ENCODE measurements at regions not wholly inside any gene's neighbourhood (a gene's known extent, or its start where the extent isn't known, plus 50 kb on each side); places are given as distances from the start of the nearest gene placed in this dataset.

DNA sequence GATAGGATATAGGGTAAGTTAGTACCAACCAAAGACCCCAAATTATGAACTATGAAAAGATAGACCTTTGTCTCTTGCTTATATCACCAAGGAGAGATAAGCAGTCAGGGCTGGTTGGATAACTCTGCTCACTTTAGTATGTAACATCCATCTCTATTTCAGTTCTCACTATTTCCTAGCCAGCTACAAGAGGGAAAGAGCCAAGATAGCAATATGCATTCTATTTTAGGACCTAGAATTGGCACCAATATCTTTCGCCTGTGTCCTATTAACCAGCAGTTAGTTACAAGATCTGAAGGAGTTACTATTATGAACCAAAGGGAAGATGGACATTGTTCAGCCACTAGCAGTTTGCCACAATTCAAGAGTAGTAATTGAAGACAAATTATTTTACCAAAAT, 457.5 kb downstream of the NSUN3 start:
- no peaks in the 10 kb centered on the region for H4K20me1 ChIP-seq (ENCODE audit: control insufficient read depth, extremely low read depth, insufficient read depth, low read length)
- no peak overlapping the region for H3K27ac ChIP-seq (ENCODE audit: control insufficient read depth, insufficient read depth, low read length)
- no peak overlapping the region for H3K4me2 ChIP-seq (ENCODE audit: control insufficient read depth, extremely low read depth, insufficient read depth, low read depth, low read length)
- no peak overlapping the region for H3K9ac ChIP-seq (ENCODE audit: control insufficient read depth, extremely low read depth, insufficient read depth, low read length)
- H3K4me3 ChIP-seq (ENCODE audit: control insufficient read depth in 2 of 3, extremely low read depth in 1 of 3, insufficient read depth in 2 of 3, low read depth in 1 of 3, low read length in 3 of 3), result no peak overlapping the region
- DNase-seq (ENCODE audit: low read depth, low spot score) (no peak), FAIRE-seq (no peak)
- H3K9me3 ChIP-seq (ENCODE audit: control insufficient read depth, low read depth, low read length), result no peaks in the 10 kb centered on the region
- H3K79me2 ChIP-seq (ENCODE audit: control insufficient read depth, insufficient read depth, low read length), result no peaks in the 10 kb centered on the region
- H3K9me1 ChIP-seq (ENCODE audit: control insufficient read depth, extremely low read depth, insufficient read depth, low read length), result no peaks in the 10 kb centered on the region
- no peaks in the 10 kb centered on the region for H3K4me1 ChIP-seq (ENCODE audit: control insufficient read depth, extremely low read depth, insufficient read depth, low read length)
- H3K36me3 ChIP-seq (ENCODE audit: control insufficient read depth in 2 of 2, extremely low read depth in 1 of 2, insufficient read depth in 2 of 2, low read length in 2 of 2), result no peaks in the 10 kb centered on the region
- TF ChIP-seq EZH2 (IDR thresholded peaks at IDR 0.05; ENCODE audit: low read length), result no peak
- TF ChIP-seq, protein P1, sequence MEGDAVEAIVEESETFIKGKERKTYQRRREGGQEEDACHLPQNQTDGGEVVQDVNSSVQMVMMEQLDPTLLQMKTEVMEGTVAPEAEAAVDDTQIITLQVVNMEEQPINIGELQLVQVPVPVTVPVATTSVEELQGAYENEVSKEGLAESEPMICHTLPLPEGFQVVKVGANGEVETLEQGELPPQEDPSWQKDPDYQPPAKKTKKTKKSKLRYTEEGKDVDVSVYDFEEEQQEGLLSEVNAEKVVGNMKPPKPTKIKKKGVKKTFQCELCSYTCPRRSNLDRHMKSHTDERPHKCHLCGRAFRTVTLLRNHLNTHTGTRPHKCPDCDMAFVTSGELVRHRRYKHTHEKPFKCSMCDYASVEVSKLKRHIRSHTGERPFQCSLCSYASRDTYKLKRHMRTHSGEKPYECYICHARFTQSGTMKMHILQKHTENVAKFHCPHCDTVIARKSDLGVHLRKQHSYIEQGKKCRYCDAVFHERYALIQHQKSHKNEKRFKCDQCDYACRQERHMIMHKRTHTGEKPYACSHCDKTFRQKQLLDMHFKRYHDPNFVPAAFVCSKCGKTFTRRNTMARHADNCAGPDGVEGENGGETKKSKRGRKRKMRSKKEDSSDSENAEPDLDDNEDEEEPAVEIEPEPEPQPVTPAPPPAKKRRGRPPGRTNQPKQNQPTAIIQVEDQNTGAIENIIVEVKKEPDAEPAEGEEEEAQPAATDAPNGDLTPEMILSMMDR (optimal IDR thresholded peaks at IDR 0.05 in 1 of 3, IDR thresholded peaks at IDR 0.05 in 1 of 3, conservative IDR thresholded peaks at IDR 0.05 in 1 of 3; ENCODE audit: extremely low read depth in 1 of 3, insufficient read depth in 2 of 3, low read length in 3 of 3), result no peak
- H3K27me3 ChIP-seq (ENCODE audit: control insufficient read depth, extremely low read depth, insufficient read depth, low read length), result no peaks in the 10 kb centered on the region
- dilution Hi-C loops (cut with MboI; ENCODE audit: extremely low pct_ligation_motif_present, low sequenced_read_pairs), result no loop called here
- no peak overlapping the region for H2AFZ ChIP-seq (ENCODE audit: control insufficient read depth, low read length)

GRCh38 chr3:94522488-94522887, 459.6 kb downstream of the NSUN3 start:
- Histone ChIP-seq H2AFZ (ENCODE audit: control insufficient read depth, low read length) (no peak overlapping the region), H4K20me1 (ENCODE audit: control insufficient read depth, extremely low read depth, insufficient read depth, low read length) (no peaks in the 10 kb centered on the region), H3K27me3 (ENCODE audit: control insufficient read depth, extremely low read depth, insufficient read depth, low read length) (no peaks in the 10 kb centered on the region), H3K79me2 (ENCODE audit: control insufficient read depth, insufficient read depth, low read length) (no peaks in the 10 kb centered on the region), H3K27ac (ENCODE audit: control insufficient read depth, insufficient read depth, low read length) (no peak overlapping the region), H3K9me3 (ENCODE audit: control insufficient read depth, low read depth, low read length) (no peaks in the 10 kb centered on the region), H3K4me1 (ENCODE audit: control insufficient read depth, extremely low read depth, insufficient read depth, low read length) (no peaks in the 10 kb centered on the region), H3K4me3 (ENCODE audit: control insufficient read depth in 2 of 3, extremely low read depth in 1 of 3, insufficient read depth in 2 of 3, low read depth in 1 of 3, low read length in 3 of 3) (no peak overlapping the region), H3K9me1 (ENCODE audit: control insufficient read depth, extremely low read depth, insufficient read depth, low read length) (no peaks in the 10 kb centered on the region), H3K9ac (ENCODE audit: control insufficient read depth, extremely low read depth, insufficient read depth, low read length) (no peak overlapping the region), H3K4me2 (ENCODE audit: control insufficient read depth, extremely low read depth, insufficient read depth, low read depth, low read length) (no peak overlapping the region), H3K36me3 (ENCODE audit: control insufficient read depth in 2 of 2, extremely low read depth in 1 of 2, insufficient read depth in 2 of 2, low read length in 2 of 2) (no peaks in the 10 kb centered on the region)
- TF ChIP-seq EZH2 (IDR thresholded peaks at IDR 0.05; ENCODE audit: low read length), result no peak
- TF ChIP-seq, protein P1 (optimal IDR thresholded peaks at IDR 0.05 in 1 of 3, IDR thresholded peaks at IDR 0.05 in 1 of 3, conservative IDR thresholded peaks at IDR 0.05 in 1 of 3; ENCODE audit: extremely low read depth in 1 of 3, insufficient read depth in 2 of 3, low read length in 3 of 3), result peak in 2 of 3 experiments; percentile 19 to 28
- no peak for DNase-seq (ENCODE audit: low read depth, low spot score)
- FAIRE-seq, result no peak
- dilution Hi-C loops (cut with MboI; ENCODE audit: extremely low pct_ligation_motif_present, low sequenced_read_pairs), result no loop called here

All from keratinocyte (primary cell).